Endothelial cell (in vitro differentiated cells): ENCODE measurements at regions not wholly inside any gene's neighbourhood (a gene's known extent, or its start where the extent isn't known, plus 50 kb on each side); places are given as distances from the start of the nearest gene placed in this dataset.

Experiments used
- DNase-seq: peaks from one replicate; pipeline ENCODE4 v3.0.0; 2021; ENCODE audit warnings: low spot score
- H3K27ac Mint-ChIP-seq: one replicate; pipeline ENCODE4 v1.8.0; 2021; ENCODE audit warnings: mixed read lengths, inconsistent platforms; ENCODE audit not compliant: unreplicated experiment
- H3K27me3 Mint-ChIP-seq: one replicate; pipeline ENCODE4 v1.8.0; 2021; ENCODE audit warnings: mild to moderate bottlenecking, moderate library complexity, mixed read lengths, inconsistent platforms; ENCODE audit not compliant: unreplicated experiment
- H3K36me3 Mint-ChIP-seq: one replicate; pipeline ENCODE4 v1.8.0; 2021; ENCODE audit warnings: mild to moderate bottlenecking, low read depth, mixed read lengths, inconsistent platforms; ENCODE audit not compliant: unreplicated experiment
- H3K4me1 Mint-ChIP-seq: one replicate; pipeline ENCODE4 v1.8.0; 2021; ENCODE audit warnings: mild to moderate bottlenecking, mixed read lengths, inconsistent platforms; ENCODE audit not compliant: unreplicated experiment
- H3K4me3 Mint-ChIP-seq: one replicate; pipeline ENCODE4 v1.8.0; 2021; ENCODE audit warnings: mild to moderate bottlenecking, mixed read lengths, inconsistent platforms; ENCODE audit not compliant: unreplicated experiment
- H3K9me3 Mint-ChIP-seq: one replicate; pipeline ENCODE4 v1.8.0; 2021; ENCODE audit warnings: mixed read lengths, inconsistent platforms; ENCODE audit not compliant: unreplicated experiment
- CTCF ChIP-seq: fragments of 200-600 bp; sonication (generic); IDR thresholded peaks from one replicate; pipeline ENCODE4 v1.5.0; 2021; ENCODE audit warnings: antibody characterized with exemption; ENCODE audit not compliant: unreplicated experiment

- H3K27ac Mint-ChIP-seq: no peak overlapping the region
- peaks cover 20% of the 10 kb centered on the region for H3K4me1 Mint-ChIP-seq
- no peaks in the 10 kb centered on the region for H3K36me3 Mint-ChIP-seq
- H3K9me3 Mint-ChIP-seq: peaks cover 5% of the 10 kb centered on the region
- H3K27me3 Mint-ChIP-seq: no peaks in the 10 kb centered on the region
- no peak overlapping the region for H3K4me3 Mint-ChIP-seq
- no peak for DNase-seq
- TF ChIP-seq CTCF: no peak
These were observed 118.6 kb downstream of the NAA11 start for GRCh38 chr4:79207281-79207680.

GRCh38 chr4:79206660-79207059 is 119.2 kb downstream of the NAA11 start:
- H3K4me3 Mint-ChIP-seq: no peak overlapping the region
- peaks cover 5% of the 10 kb centered on the region for H3K9me3 Mint-ChIP-seq
- no peaks in the 10 kb centered on the region for H3K36me3 Mint-ChIP-seq
- peaks cover 20% of the 10 kb centered on the region for H3K4me1 Mint-ChIP-seq
- no peak for DNase-seq
- H3K27me3 Mint-ChIP-seq: no peaks in the 10 kb centered on the region
- no peak overlapping the region for H3K27ac Mint-ChIP-seq
- no peak for TF ChIP-seq CTCF

- no peaks in the 10 kb centered on the region for H3K36me3 Mint-ChIP-seq
- H3K9me3 Mint-ChIP-seq: peaks cover 5% of the 10 kb centered on the region
- peaks cover 6% of the 10 kb centered on the region for H3K4me1 Mint-ChIP-seq
- TF ChIP-seq CTCF: no peak
- H3K27me3 Mint-ChIP-seq: no peaks in the 10 kb centered on the region
- no peak overlapping the region for H3K27ac Mint-ChIP-seq
- no peak overlapping the region for H3K4me3 Mint-ChIP-seq
- DNase-seq: no peak
These were observed 120.7 kb downstream of the NAA11 start for GRCh38 chr4:79205121-79205520.

- peaks cover 5% of the 10 kb centered on the region for H3K9me3 Mint-ChIP-seq
- DNase-seq: no peak
- no peak overlapping the region for H3K27ac Mint-ChIP-seq
- no peaks in the 10 kb centered on the region for H3K27me3 Mint-ChIP-seq
- H3K36me3 Mint-ChIP-seq: no peaks in the 10 kb centered on the region
- no peak overlapping the region for H3K4me3 Mint-ChIP-seq
- TF ChIP-seq CTCF: no peak
- no peaks in the 10 kb centered on the region for H3K4me1 Mint-ChIP-seq
These were observed 123.9 kb downstream of the NAA11 start for GRCh38 chr4:79201971-79202370.

- no peak for TF ChIP-seq CTCF
- no peak for DNase-seq
- H3K36me3 Mint-ChIP-seq: no peaks in the 10 kb centered on the region
- no peaks in the 10 kb centered on the region for H3K9me3 Mint-ChIP-seq
- no peak overlapping the region for H3K4me3 Mint-ChIP-seq
- no peak overlapping the region for H3K27ac Mint-ChIP-seq
- H3K4me1 Mint-ChIP-seq: no peaks in the 10 kb centered on the region
- no peaks in the 10 kb centered on the region for H3K27me3 Mint-ChIP-seq
These were observed 126.1 kb downstream of the NAA11 start for GRCh38 chr4:79199743-79200142.
